DND-41 (cell line): ENCODE measurements at regions not wholly inside any gene's neighbourhood (a gene's known extent, or its start where the extent isn't known, plus 50 kb on each side); places are given as distances from the start of the nearest gene placed in this dataset.
"Not testable (repeated sequence)": the region's sequence is repeated elsewhere in the genome, so short reads cannot be mapped to it uniquely, and the experiment has no call there.

Experiments
- ATAC-seq: fragments of 200-7000 bp; cut with Tn5 transposase; 3 replicates; pipeline ENCODE4 v1.9.1; 2021; ENCODE audit warnings: low read depth; ENCODE audit not compliant: insufficient read depth
- DNase-seq: peaks from one replicate; pipeline ENCODE4 v3.0.0-alpha.2; 2020
- H2AFZ ChIP-seq: 2 replicates; pipeline ENCODE4 v1.6.0; 2012; ENCODE audit warnings: low read depth, low read length
- H3K27ac ChIP-seq: 2 replicates; pipeline ENCODE4 v1.5.1; 2012; ENCODE audit warnings: low read length, inconsistent platforms
- H3K27me3 ChIP-seq: fragments of 200-600 bp; sonication (generic); 2 replicates; pipeline ENCODE4 v1.6.0; 2012; ENCODE audit warnings: low read length, mild to moderate bottlenecking, inconsistent platforms; ENCODE audit not compliant: insufficient read depth, poor library complexity
- H3K36me3 ChIP-seq: 2 replicates; pipeline ENCODE4 v1.5.1; 2012; ENCODE audit warnings: low read length, inconsistent platforms; ENCODE audit not compliant: insufficient read depth
- H3K4me1 ChIP-seq: 2 replicates; pipeline ENCODE4 v1.5.1; 2012; ENCODE audit warnings: mild to moderate bottlenecking, low read length; ENCODE audit not compliant: insufficient read depth
- H3K4me2 ChIP-seq: 2 replicates; pipeline ENCODE4 v1.6.0; 2012; ENCODE audit warnings: mild to moderate bottlenecking, moderate library complexity, low read length, inconsistent platforms; ENCODE audit not compliant: insufficient read depth
- H3K4me3 ChIP-seq, 2 experiments: fragments of 200-600 bp in 1 of 2; shearing (Covaris generic) in 1 of 2; 2 replicates each; pipeline ENCODE4 v1.5.1; 2012 to 2016; ENCODE audit warnings: inconsistent platforms in 2 of 2, low read length in 2 of 2, mild to moderate bottlenecking in 2 of 2, low read depth in 1 of 2, moderate library complexity in 1 of 2
- H3K79me2 ChIP-seq: 2 replicates; pipeline ENCODE4 v1.6.0; 2012; ENCODE audit warnings: low read length, inconsistent platforms; ENCODE audit not compliant: insufficient read depth
- H3K9ac ChIP-seq: 2 replicates; pipeline ENCODE4 v1.6.0; 2012; ENCODE audit warnings: low read depth, mild to moderate bottlenecking, inconsistent platforms, low read length, moderate library complexity
- H3K9me3 ChIP-seq: 2 replicates; pipeline ENCODE4 v1.5.1; 2012; ENCODE audit warnings: low read length, moderate library complexity, mild to moderate bottlenecking, inconsistent platforms; ENCODE audit not compliant: insufficient read depth, severe bottlenecking
- H4K20me1 ChIP-seq: 2 replicates; pipeline ENCODE4 v1.6.0; 2012; ENCODE audit warnings: low read length; ENCODE audit not compliant: insufficient read depth
- CTCF ChIP-seq: IDR thresholded peaks from 2 replicates; pipeline ENCODE4 v1.5.1; 2012; ENCODE audit warnings: borderline replicate concordance, low read length, moderate library complexity, mild to moderate bottlenecking; ENCODE audit not compliant: poor library complexity, severe bottlenecking; ENCODE audit errors: extremely low read depth
- EZH2 ChIP-seq: IDR thresholded peaks from 3 replicates; pipeline ENCODE4 v1.6.1; 2012; ENCODE audit warnings: borderline replicate concordance, low read depth, mild to moderate bottlenecking, moderate library complexity, low read length, inconsistent platforms; ENCODE audit not compliant: severe bottlenecking

GRCh38 chr4:3910161-3910950 lies 144.2 kb downstream of the ADRA2C start:
- not testable (repeated sequence) for H3K4me3 ChIP-seq, H3K27me3 ChIP-seq, H3K4me2 ChIP-seq, ATAC-seq, H4K20me1 ChIP-seq, H3K27ac ChIP-seq, H2AFZ ChIP-seq, H3K4me1 ChIP-seq, H3K9me3 ChIP-seq, H3K9ac ChIP-seq, DNase-seq, H3K36me3 ChIP-seq, H3K79me2 ChIP-seq

- no peak for DNase-seq
- Histone ChIP-seq H3K36me3 (no peaks in the 10 kb centered on the region), H3K4me3 (no peak overlapping the region), H3K79me2 (no peaks in the 10 kb centered on the region), H2AFZ (no peak overlapping the region), H3K9ac (no peak overlapping the region), H3K4me2 (no peak overlapping the region), H3K4me1 (no peaks in the 10 kb centered on the region), H3K27me3 (no peaks in the 10 kb centered on the region), H3K27ac (no peak overlapping the region), H4K20me1 (no peaks in the 10 kb centered on the region), H3K9me3 (no peaks in the 10 kb centered on the region)
- ATAC-seq = no peak
- TF ChIP-seq EZH2 (no peak), CTCF (no peak)
Measured at GRCh38 chr4:3911252-3911856, 145.2 kb downstream of the ADRA2C start.

DNA sequence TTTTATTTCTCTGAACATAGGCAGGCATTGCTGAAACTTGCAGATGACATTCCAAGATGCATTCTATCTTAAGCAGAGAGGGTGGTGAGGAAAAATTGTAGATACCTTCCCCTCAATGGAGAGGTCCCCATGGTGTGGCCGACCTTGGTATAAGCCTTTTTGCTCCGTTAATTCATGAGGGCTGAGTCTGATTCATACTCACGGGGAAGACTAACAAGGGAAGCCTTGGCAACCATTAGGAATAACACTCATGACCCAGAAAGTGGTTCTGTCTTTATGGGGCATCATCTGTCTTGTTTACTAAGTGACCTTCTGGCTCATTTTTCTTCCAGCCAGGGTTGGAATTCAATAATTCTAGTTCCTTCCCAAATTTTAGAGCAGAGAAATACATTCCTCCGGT lies 148.3 kb downstream of the ADRA2C start:
- H3K4me3 ChIP-seq, H3K4me1 ChIP-seq, H3K79me2 ChIP-seq, H3K9ac ChIP-seq, H2AFZ ChIP-seq, H4K20me1 ChIP-seq, H3K36me3 ChIP-seq, H3K9me3 ChIP-seq, H3K27me3 ChIP-seq, H3K27ac ChIP-seq, H3K4me2 ChIP-seq, DNase-seq, ATAC-seq: not testable (repeated sequence)

- H3K9me3 ChIP-seq = not testable (repeated sequence)
Measured at GRCh38 chr4:3919509-3919908, 153.3 kb downstream of the ADRA2C start.

DNA sequence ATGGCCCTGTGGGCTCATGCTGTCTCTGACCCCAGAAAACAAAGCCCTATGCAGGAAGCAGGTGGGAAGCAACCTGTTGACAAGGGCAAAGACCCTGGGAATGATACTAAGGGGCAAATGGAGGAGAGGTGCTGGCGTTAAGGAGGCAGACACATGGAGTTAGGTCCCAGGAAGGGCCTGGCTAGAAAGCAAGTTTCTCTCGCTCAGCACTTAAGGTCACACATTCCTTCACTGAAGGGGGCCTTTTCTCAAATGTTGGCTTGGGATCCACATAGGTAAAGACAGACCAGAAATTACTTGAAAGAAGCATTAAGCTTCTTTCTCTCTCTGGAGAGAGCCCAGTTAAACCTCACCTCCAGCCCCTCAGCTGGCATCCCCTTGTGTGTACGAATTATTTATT lies 155.7 kb downstream of the ADRA2C start:
- not testable (repeated sequence) for H3K9ac ChIP-seq, H2AFZ ChIP-seq, ATAC-seq, H3K4me1 ChIP-seq, H3K4me3 ChIP-seq, DNase-seq, H3K9me3 ChIP-seq, H4K20me1 ChIP-seq, H3K27ac ChIP-seq, H3K79me2 ChIP-seq, H3K27me3 ChIP-seq, H3K36me3 ChIP-seq, H3K4me2 ChIP-seq

More at GRCh38 chr4:3919509-3919908, 153.3 kb downstream of the ADRA2C start:
- not testable (repeated sequence) for H3K4me2 ChIP-seq, H3K9ac ChIP-seq, H3K27ac ChIP-seq, H3K4me3 ChIP-seq, H3K27me3 ChIP-seq, H3K36me3 ChIP-seq, H3K4me1 ChIP-seq, DNase-seq, H2AFZ ChIP-seq, H4K20me1 ChIP-seq, H3K79me2 ChIP-seq, ATAC-seq

DNA sequence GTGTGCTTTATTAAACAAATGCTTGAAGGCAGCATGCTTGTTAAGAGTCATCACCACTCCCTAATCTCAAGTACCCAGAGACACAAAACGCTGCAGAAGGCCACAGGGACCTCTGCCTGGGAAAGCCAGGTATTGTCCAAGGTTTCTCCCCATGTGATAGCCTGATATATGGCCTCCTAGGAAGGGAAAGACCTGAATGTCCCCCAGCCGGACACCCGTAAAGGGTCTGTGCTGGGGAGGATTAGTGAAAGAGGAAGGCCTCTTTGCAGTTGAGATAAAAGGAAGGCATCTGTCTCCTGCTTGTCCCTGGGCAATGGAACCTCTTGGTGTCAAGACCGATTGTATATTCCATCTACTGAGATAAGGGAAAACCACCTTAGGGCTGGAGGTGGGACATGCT lies 159.7 kb downstream of the ADRA2C start:
- H3K79me2 ChIP-seq, H4K20me1 ChIP-seq, H3K4me1 ChIP-seq, H3K36me3 ChIP-seq, H3K4me2 ChIP-seq, H3K27me3 ChIP-seq, H2AFZ ChIP-seq, H3K9me3 ChIP-seq, DNase-seq, ATAC-seq, H3K4me3 ChIP-seq, H3K9ac ChIP-seq, H3K27ac ChIP-seq: not testable (repeated sequence)

- H4K20me1 ChIP-seq, H3K4me1 ChIP-seq, H3K4me2 ChIP-seq, ATAC-seq, H3K79me2 ChIP-seq, H3K9ac ChIP-seq, DNase-seq, H2AFZ ChIP-seq, H3K27me3 ChIP-seq, H3K27ac ChIP-seq, H3K36me3 ChIP-seq, H3K4me3 ChIP-seq, H3K9me3 ChIP-seq: not testable (repeated sequence)
Measured at GRCh38 chr4:3926271-3926670, 160.1 kb downstream of the ADRA2C start.
